B cell (primary cell): ENCODE measurements at regions not wholly inside any gene's neighbourhood (a gene's known extent, or its start where the extent isn't known, plus 50 kb on each side); places are given as distances from the start of the nearest gene placed in this dataset.

Experiments
- EZH2 ChIP-seq: IDR thresholded peaks from 2 replicates; pipeline ENCODE4 v1.6.1; 2012; ENCODE audit warnings: borderline replicate concordance, low read depth, mild to moderate bottlenecking, moderate library complexity, low read length; ENCODE audit not compliant: insufficient read depth, poor library complexity, severe bottlenecking
- TF ChIP-seq, protein P1 (sequence below): fragments of 200-600 bp; IDR thresholded peaks from one replicate; pipeline ENCODE4 v1.8.0; 2022; ENCODE audit warnings: antibody characterized with exemption, mild to moderate bottlenecking

DNA sequence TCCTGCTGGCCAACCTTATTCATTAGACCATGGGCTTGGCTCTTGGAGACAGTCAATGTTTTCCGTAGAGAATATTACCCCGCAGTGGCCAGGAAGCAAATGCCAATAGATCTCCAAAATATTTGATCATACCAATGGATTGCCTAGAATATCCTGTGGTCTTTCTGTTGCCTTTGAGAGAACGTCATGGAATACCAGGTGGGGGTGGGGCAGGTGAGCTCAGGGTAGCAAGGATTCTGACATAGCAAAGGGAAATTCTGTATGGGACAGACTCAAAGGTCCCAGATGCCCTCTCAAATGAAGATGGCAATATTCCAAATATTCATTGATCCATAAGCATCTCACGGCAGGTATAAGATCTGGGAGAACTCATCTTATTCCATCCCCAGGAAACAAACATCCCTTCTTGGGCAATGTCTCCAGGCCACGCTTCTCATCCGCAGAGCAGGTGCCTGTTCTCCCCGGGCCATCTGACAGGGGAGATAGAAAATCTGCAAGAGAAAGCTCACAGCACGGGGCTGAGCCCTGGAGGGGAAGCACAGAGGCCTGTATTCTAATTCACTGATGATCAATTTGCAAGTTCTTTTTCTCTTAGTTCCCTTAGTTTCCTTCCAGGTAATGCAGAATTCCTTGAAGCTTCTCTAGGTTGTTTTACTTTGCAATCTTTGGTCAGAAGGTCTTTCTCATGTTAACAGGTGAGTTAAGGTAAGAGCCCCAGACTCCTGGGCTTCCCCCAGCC is 69.6 kb upstream of the TSHZ3 start:
- TF ChIP-seq, protein P1, sequence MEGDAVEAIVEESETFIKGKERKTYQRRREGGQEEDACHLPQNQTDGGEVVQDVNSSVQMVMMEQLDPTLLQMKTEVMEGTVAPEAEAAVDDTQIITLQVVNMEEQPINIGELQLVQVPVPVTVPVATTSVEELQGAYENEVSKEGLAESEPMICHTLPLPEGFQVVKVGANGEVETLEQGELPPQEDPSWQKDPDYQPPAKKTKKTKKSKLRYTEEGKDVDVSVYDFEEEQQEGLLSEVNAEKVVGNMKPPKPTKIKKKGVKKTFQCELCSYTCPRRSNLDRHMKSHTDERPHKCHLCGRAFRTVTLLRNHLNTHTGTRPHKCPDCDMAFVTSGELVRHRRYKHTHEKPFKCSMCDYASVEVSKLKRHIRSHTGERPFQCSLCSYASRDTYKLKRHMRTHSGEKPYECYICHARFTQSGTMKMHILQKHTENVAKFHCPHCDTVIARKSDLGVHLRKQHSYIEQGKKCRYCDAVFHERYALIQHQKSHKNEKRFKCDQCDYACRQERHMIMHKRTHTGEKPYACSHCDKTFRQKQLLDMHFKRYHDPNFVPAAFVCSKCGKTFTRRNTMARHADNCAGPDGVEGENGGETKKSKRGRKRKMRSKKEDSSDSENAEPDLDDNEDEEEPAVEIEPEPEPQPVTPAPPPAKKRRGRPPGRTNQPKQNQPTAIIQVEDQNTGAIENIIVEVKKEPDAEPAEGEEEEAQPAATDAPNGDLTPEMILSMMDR: no peak
- TF ChIP-seq EZH2: no peak
